ENCODE measurements at regions not wholly inside any gene's neighbourhood (a gene's known extent, or its start where the extent isn't known, plus 50 kb on each side); places are given as distances from the start of the nearest gene placed in this dataset.

- Mint-ChIP-seq H3K4me1 (no peaks in the 10 kb centered on the region), H3K27me3 (ENCODE audit: low read depth) (peaks cover 13% of the 10 kb centered on the region), H3K27ac (no peak overlapping the region), H3K4me3 (no peak overlapping the region), H3K36me3 (ENCODE audit: insufficient read depth in 1 of 3, low read depth in 3 of 3) (no peaks in the 10 kb centered on the region), H3K9me3 (no peaks in the 10 kb centered on the region)
- no peaks in the 10 kb centered on the region for H3K79me2 ChIP-seq (ENCODE audit: insufficient read depth, low read length)
- no peak overlapping the region for H4K8ac ChIP-seq (replicated peaks; ENCODE audit: insufficient read length, low read depth, low read length)
- no peak overlapping the region for H4K5ac ChIP-seq (ENCODE audit: insufficient read length, low read depth, low read length)
- no peak overlapping the region for H3K27ac ChIP-seq (ENCODE audit: insufficient read length, low read depth, low read length)
- no peaks in the 10 kb centered on the region for H3K27me3 ChIP-seq (ENCODE audit: insufficient read depth, low read length)
- no peak overlapping the region for H2BK120ac ChIP-seq (ENCODE audit: low read depth, low read length, poor library complexity, severe bottlenecking)
- no peak overlapping the region for H4K91ac ChIP-seq (ENCODE audit: insufficient read length, low read depth, low read length)
- no peak overlapping the region for H3K4me2 ChIP-seq (ENCODE audit: insufficient read depth, insufficient read length, low read length)
- H3K14ac ChIP-seq (ENCODE audit: insufficient read depth, low read length) = no peak overlapping the region
- H2AK5ac ChIP-seq (ENCODE audit: insufficient read length, low read length) = no peak overlapping the region
- no peak overlapping the region for H2BK5ac ChIP-seq (ENCODE audit: insufficient read length, low read length)
- no peak overlapping the region for H3K23ac ChIP-seq (ENCODE audit: insufficient read length, low read depth, low read length)
- H3K23me2 ChIP-seq (ENCODE audit: insufficient read length, low read depth, low read length, poor library complexity, severe bottlenecking) = no peaks in the 10 kb centered on the region
- no peak overlapping the region for H3K18ac ChIP-seq (ENCODE audit: insufficient read length, low read depth, low read length)
- no peaks in the 10 kb centered on the region for H3K4me1 ChIP-seq (ENCODE audit: insufficient read depth, low read length)
- no peaks in the 10 kb centered on the region for H3K9me3 ChIP-seq (ENCODE audit: control insufficient read depth, low read depth, low read length)
- H3K9ac ChIP-seq (ENCODE audit: extremely low read depth, insufficient read length, low read length) = no peak overlapping the region
- no CpG with 5 or more reads among the region's 3 CpGs for WGBS (ENCODE audit: extremely low coverage, insufficient read length, low lambda C conversion rate)
- H4K20me1 ChIP-seq (ENCODE audit: control insufficient read depth, insufficient read depth, insufficient read length) = no peaks in the 10 kb centered on the region
- H2BK20ac ChIP-seq (ENCODE audit: low read depth, low read length, poor library complexity, severe bottlenecking) = no peak overlapping the region
- H3K56ac ChIP-seq (ENCODE audit: insufficient read length, low read depth, low read length) = no peak overlapping the region
- no peak overlapping the region for H3T11ph ChIP-seq (ENCODE audit: low read length)
- DNase-seq = no peak
- no peak for TF ChIP-seq CTCF (conservative IDR thresholded peaks at IDR 0.05)
- H3K4ac ChIP-seq (ENCODE audit: low read depth, low read length) = no peak overlapping the region
- no peak overlapping the region for H2BK15ac ChIP-seq (ENCODE audit: low read depth, low read length)
- no peak overlapping the region for H2BK12ac ChIP-seq (ENCODE audit: insufficient read length, low read depth, low read length)
- H3K79me1 ChIP-seq (ENCODE audit: insufficient read depth, low read depth, low read length, poor library complexity, severe bottlenecking) = no peaks in the 10 kb centered on the region
- H2AFZ ChIP-seq (ENCODE audit: low read length) = no peak overlapping the region
Measured at GRCh38 chr6:27624694-27625262, 151.9 kb upstream of the ZNF184 start.
